ENCODE measurements at regions not wholly inside any gene's neighbourhood (a gene's known extent, or its start where the extent isn't known, plus 50 kb on each side); places are given as distances from the start of the nearest gene placed in this dataset.
A peak's percentile ranks its signal among the peaks of the same experiment; 100 is the strongest.

DNA sequence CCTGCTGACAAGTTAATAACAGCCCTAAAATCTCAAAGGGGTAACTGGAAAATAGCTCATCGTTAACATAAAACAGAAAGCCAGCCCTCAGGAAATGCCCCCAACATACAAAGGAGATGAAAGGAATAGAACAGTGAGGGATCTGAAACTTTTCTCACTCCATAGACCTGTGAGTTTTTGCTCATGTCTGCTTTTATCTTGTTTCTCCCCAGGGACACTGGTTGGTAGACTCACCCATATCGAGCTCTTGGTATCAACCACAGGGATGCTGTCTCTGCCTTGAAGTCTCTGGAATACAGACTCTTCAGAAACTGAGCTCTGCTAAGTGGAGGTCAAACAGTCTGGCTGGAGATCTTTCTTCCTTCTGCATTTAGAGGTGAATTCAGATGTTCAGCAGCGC is 77.4 kb upstream of the CAMK1G start:
- no peak overlapping the region for H3K4me3 ChIP-seq (ENCODE audit: severe bottlenecking)
- H3K4me1 ChIP-seq (ENCODE audit: insufficient read depth, poor library complexity, severe bottlenecking): peaks cover 7% of the 10 kb centered on the region
- H3K9me3 ChIP-seq (ENCODE audit: severe bottlenecking): no peaks in the 10 kb centered on the region
- no peaks in the 10 kb centered on the region for H3K36me3 ChIP-seq (ENCODE audit: low read depth)
- no peak for DNase-seq (ENCODE audit: low spot score)
- H3K27me3 ChIP-seq (ENCODE audit: insufficient read depth, poor library complexity, severe bottlenecking): no peaks in the 10 kb centered on the region
- peak overlapping the region; percentile 87 for H3K27ac ChIP-seq (ENCODE audit: poor library complexity, severe bottlenecking)
- TF ChIP-seq, protein P1, sequence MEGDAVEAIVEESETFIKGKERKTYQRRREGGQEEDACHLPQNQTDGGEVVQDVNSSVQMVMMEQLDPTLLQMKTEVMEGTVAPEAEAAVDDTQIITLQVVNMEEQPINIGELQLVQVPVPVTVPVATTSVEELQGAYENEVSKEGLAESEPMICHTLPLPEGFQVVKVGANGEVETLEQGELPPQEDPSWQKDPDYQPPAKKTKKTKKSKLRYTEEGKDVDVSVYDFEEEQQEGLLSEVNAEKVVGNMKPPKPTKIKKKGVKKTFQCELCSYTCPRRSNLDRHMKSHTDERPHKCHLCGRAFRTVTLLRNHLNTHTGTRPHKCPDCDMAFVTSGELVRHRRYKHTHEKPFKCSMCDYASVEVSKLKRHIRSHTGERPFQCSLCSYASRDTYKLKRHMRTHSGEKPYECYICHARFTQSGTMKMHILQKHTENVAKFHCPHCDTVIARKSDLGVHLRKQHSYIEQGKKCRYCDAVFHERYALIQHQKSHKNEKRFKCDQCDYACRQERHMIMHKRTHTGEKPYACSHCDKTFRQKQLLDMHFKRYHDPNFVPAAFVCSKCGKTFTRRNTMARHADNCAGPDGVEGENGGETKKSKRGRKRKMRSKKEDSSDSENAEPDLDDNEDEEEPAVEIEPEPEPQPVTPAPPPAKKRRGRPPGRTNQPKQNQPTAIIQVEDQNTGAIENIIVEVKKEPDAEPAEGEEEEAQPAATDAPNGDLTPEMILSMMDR (IDR thresholded peaks at IDR 0.05; ENCODE audit: poor library complexity, severe bottlenecking): no peak
- no peak for ATAC-seq (ENCODE audit: low read depth)

DNA sequence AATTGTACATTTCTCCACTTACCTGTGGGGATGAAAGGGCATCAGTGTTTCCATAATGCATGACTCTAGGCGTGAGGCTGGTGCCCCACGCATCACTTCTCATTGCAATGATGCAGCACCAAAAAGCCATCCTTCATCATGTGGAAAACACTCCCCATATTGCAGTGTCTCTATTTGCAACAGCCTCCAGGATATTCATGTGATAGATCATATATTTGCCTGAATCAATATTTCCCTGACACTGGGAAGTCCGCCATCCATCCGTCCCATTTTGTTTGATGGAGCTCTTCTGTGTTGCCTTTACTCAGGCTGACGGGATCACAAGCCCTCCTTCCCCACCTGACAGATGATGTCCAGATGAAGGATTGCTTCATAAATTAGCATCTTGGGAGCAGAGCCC is 74.5 kb upstream of the CAMK1G start:
- no peak overlapping the region for H3K27ac ChIP-seq (ENCODE audit: poor library complexity, severe bottlenecking)
- DNase-seq (ENCODE audit: low spot score) (no peak), ATAC-seq (ENCODE audit: low read depth) (no peak)
- H3K36me3 ChIP-seq (ENCODE audit: low read depth): no peaks in the 10 kb centered on the region
- peaks cover 7% of the 10 kb centered on the region for H3K4me1 ChIP-seq (ENCODE audit: insufficient read depth, poor library complexity, severe bottlenecking)
- H3K27me3 ChIP-seq (ENCODE audit: insufficient read depth, poor library complexity, severe bottlenecking): no peaks in the 10 kb centered on the region
- TF ChIP-seq, protein P1 (IDR thresholded peaks at IDR 0.05; ENCODE audit: poor library complexity, severe bottlenecking): no peak
- no peak overlapping the region for H3K4me3 ChIP-seq (ENCODE audit: severe bottlenecking)
- H3K9me3 ChIP-seq (ENCODE audit: severe bottlenecking): no peaks in the 10 kb centered on the region

DNA sequence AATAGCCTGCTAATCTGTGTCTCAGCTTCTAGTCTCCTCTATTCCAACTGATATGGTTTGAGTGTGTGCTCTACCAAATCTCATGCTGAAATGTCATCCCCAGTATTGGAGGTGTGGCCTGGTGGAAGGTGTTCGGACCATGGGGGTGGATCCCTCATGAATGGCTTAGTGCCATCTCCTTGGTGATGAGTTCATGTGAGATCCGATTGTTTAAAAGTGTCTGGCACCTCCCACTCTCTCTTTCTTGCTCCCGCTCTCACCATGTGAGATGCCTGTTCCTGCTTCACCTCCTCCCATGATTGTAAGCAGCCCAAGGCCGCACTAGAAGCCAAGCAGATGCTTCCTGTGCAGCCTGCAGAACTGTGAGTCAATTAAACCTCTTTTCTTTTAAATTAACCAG is 73.5 kb upstream of the CAMK1G start:
- DNase-seq (ENCODE audit: low spot score) (no peak), ATAC-seq (ENCODE audit: low read depth) (no peak)
- TF ChIP-seq, protein P1 (IDR thresholded peaks at IDR 0.05; ENCODE audit: poor library complexity, severe bottlenecking): no peak
- H3K36me3 ChIP-seq (ENCODE audit: low read depth): no peaks in the 10 kb centered on the region
- no peak overlapping the region for H3K4me3 ChIP-seq (ENCODE audit: severe bottlenecking)
- H3K27me3 ChIP-seq (ENCODE audit: insufficient read depth, poor library complexity, severe bottlenecking): no peaks in the 10 kb centered on the region
- no peak overlapping the region for H3K27ac ChIP-seq (ENCODE audit: poor library complexity, severe bottlenecking)
- H3K9me3 ChIP-seq (ENCODE audit: severe bottlenecking): no peaks in the 10 kb centered on the region
- peaks cover 4% of the 10 kb centered on the region for H3K4me1 ChIP-seq (ENCODE audit: insufficient read depth, poor library complexity, severe bottlenecking)

DNA sequence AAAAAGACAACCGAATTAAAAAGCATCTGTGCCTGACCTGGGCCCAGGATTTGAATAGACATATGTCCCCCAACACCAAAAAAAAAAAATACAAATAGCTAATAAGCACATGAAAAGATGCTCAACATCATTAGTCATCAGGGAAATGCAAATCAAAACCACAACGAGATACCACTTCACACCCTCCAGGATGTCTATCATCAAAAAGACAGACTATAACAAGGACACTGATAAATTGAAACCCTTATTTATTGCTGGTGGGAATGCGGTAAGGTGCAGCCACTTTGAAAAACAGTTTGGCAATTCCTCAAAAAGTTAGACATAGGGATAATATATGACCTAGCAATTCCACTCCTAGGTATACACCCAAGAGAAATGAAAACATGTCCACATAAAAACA is 72.3 kb upstream of the CAMK1G start:
- DNase-seq (ENCODE audit: low spot score) (no peak), ATAC-seq (ENCODE audit: low read depth) (no peak)
- Histone ChIP-seq H3K4me3 (ENCODE audit: severe bottlenecking) (no peak overlapping the region), H3K4me1 (ENCODE audit: insufficient read depth, poor library complexity, severe bottlenecking) (no peaks in the 10 kb centered on the region), H3K36me3 (ENCODE audit: low read depth) (no peaks in the 10 kb centered on the region), H3K27ac (ENCODE audit: poor library complexity, severe bottlenecking) (no peak overlapping the region), H3K27me3 (ENCODE audit: insufficient read depth, poor library complexity, severe bottlenecking) (no peaks in the 10 kb centered on the region), H3K9me3 (ENCODE audit: severe bottlenecking) (no peaks in the 10 kb centered on the region)
- TF ChIP-seq, protein P1 (IDR thresholded peaks at IDR 0.05; ENCODE audit: poor library complexity, severe bottlenecking): no peak

DNA sequence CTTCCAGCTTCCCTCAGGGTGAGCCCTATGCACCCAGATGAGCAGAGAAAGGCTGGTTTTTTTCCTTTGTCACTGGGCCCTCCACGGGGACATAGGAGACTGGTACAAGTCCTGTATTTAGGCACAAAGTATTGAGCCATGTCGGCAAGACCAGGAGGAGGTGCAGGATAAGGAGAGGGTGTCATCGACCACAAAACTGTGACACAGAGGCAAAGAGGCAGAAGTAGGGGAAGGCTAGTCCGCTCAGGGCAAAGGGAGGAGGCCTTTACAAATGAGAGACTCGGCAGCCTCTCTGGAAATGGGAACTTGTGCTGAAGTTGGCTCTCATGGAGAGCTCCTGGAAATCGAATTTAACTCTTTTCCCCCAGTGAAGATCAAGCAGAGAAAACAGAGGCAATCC is 70.7 kb upstream of the CAMK1G start:
- no peaks in the 10 kb centered on the region for H3K9me3 ChIP-seq (ENCODE audit: severe bottlenecking)
- H3K36me3 ChIP-seq (ENCODE audit: low read depth): no peaks in the 10 kb centered on the region
- ATAC-seq (ENCODE audit: low read depth) (no peak), DNase-seq (ENCODE audit: low spot score) (no peak)
- H3K27me3 ChIP-seq (ENCODE audit: insufficient read depth, poor library complexity, severe bottlenecking): no peaks in the 10 kb centered on the region
- no peaks in the 10 kb centered on the region for H3K4me1 ChIP-seq (ENCODE audit: insufficient read depth, poor library complexity, severe bottlenecking)
- no peak overlapping the region for H3K4me3 ChIP-seq (ENCODE audit: severe bottlenecking)
- TF ChIP-seq, protein P1 (IDR thresholded peaks at IDR 0.05; ENCODE audit: poor library complexity, severe bottlenecking): no peak
- no peak overlapping the region for H3K27ac ChIP-seq (ENCODE audit: poor library complexity, severe bottlenecking)

All from RWPE2 (cell line).